ENCODE measurements at regions not wholly inside any gene's neighbourhood (a gene's known extent, or its start where the extent isn't known, plus 50 kb on each side); places are given as distances from the start of the nearest gene placed in this dataset.

- in situ Hi-C loops (cut with HindIII; ENCODE audit: low sequenced_read_pairs) = no loop called here
- H3K4me3 ChIP-seq (ENCODE audit: low read depth, low read length) = no peak overlapping the region
- TF ChIP-seq CTCF (IDR thresholded peaks at IDR 0.05; ENCODE audit: low read depth, low read length, missing control alignments) = no peak
- DNase-seq (ENCODE audit: low read depth) = no peak
These were observed 139.1 kb downstream of the DLL1 start for GRCh38 chr6:170151804-170152123.

GRCh38 chr6:170151321-170151771 is 139.5 kb downstream of the DLL1 start:
- in situ Hi-C loops (cut with HindIII; ENCODE audit: low sequenced_read_pairs) = no loop called here
- no peak for DNase-seq (ENCODE audit: low read depth)
- no peak overlapping the region for H3K4me3 ChIP-seq (ENCODE audit: low read depth, low read length)
- TF ChIP-seq CTCF (IDR thresholded peaks at IDR 0.05; ENCODE audit: low read depth, low read length, missing control alignments) = no peak

DNA sequence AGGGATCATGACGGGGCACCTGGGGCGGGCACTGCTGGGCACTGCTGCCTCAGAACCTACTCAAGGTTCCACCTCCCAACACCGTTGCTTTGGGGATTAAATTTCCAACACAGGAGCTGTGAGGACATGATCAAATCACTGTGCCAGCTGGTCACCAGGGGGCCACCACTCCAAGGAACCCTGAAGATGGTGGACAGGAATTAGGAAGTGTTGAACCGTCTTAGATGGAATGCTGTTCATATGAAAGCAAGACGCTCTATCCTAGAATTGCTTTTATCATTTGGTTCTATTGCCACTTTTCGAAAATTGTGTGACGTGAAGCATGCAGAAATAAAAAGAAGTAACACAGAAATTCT is 140.3 kb downstream of the DLL1 start:
- in situ Hi-C loops (cut with HindIII; ENCODE audit: low sequenced_read_pairs) = no loop called here
- no peak for TF ChIP-seq CTCF (IDR thresholded peaks at IDR 0.05; ENCODE audit: low read depth, low read length, missing control alignments)
- H3K4me3 ChIP-seq (ENCODE audit: low read depth, low read length) = no peak overlapping the region
- DNase-seq (ENCODE audit: low read depth) = no peak

DNA sequence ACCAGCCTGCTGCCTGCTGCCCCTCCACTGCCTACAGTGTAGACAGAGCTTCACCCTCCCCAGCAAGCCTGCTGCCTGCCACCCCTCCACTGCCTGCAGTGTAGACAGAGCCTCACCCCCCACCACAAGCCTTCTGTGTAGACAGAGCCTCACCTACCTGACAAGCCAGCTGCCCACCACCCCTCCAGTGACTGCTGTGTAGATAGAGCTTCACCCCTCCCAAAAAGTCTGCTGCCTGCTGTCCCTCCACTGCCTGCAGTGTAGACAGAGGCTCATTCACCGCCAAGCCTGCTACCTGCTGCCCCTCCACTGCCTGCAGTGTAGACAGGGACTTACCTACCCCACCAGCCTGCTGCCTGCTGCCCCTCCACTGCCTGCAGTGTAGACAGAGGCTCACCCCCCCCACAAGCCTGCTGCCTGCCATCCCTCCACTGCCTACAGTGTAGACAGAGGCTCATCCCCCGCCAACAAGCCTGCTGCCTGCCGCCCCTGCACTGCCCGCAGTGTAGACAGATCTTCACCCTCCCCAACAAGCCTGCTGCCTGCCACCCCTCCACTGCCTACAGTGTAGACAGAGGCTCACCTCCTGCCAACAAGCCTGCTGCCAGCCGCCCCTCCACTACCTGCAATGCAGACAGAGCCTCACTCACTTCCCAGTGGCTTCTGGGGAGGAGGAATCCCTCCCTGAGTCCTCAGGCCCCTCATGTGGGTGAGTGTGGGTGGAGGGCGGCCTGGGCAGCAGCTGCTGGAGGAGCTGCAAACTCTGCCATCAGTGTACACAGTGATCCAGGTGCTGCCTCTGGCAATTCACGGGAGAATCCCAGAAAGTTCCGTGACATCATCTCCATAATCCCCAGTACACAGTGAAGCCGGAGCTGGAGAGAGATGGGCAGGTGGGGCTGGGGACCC is 140.9 kb downstream of the DLL1 start:
- no peak overlapping the region for H3K4me3 ChIP-seq (ENCODE audit: low read depth, low read length)
- no peak for DNase-seq (ENCODE audit: low read depth)
- in situ Hi-C loops (cut with HindIII; ENCODE audit: low sequenced_read_pairs) = loop anchor here (25.0 kb wide), 1 partner anchor 313 kb away; no protein-coding TSS in a partner anchor
- no peak for TF ChIP-seq CTCF (IDR thresholded peaks at IDR 0.05; ENCODE audit: low read depth, low read length, missing control alignments)

- TF ChIP-seq CTCF (IDR thresholded peaks at IDR 0.05; ENCODE audit: low read depth, low read length, missing control alignments) = no peak
- in situ Hi-C loops (cut with HindIII; ENCODE audit: low sequenced_read_pairs) = loop anchor here (25.0 kb wide), 1 partner anchor 312 kb away; no protein-coding TSS in a partner anchor
These were observed 142.0 kb downstream of the DLL1 start for GRCh38 chr6:170148709-170149470.

DNA sequence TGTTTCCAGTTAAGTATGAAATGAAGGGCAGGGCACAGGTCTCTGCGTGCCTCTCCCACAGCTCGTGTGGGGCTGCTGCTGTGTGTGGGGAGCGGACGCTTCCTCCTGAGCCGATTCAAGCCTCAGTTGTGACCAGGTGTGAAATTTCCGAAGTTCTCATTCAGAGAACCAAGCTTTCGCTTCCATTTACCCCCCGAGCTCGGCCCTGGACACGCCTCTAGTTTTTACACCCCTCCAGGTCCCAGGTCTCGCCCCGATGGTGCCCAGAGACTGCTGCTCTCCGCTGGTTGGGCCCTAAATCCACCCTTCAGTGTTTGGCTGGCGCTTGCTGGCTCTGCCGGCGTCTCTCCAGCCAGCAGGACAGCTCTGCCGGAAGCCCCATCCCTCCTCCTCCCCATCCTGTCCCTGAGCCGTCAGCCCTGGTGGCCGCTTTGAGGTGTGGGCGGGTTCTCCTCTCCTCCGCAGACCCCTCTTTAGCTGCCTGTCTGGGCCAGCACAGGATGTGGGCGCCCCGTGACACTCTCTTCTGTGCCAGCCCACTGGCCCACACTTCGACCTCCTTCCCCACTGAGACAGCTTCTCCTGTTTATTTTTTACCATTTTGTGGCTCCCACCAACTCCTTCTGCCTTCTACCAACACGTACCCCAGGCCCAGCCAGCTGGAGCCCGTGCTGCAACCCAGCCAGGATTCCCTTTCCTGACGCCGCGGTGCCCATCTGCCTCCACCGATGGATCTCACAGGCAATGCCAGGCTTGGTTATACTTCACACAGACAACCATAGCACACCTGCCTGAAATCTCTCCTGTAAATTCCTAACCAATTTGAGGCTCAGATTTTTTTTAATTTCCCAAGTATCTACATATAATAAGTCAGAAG is 142.8 kb downstream of the DLL1 start:
- in situ Hi-C loops (cut with HindIII; ENCODE audit: low sequenced_read_pairs) = loop anchor here (25.0 kb wide), 1 partner anchor 311 kb away; no protein-coding TSS in a partner anchor
- DNase-seq (ENCODE audit: low read depth) = no peak
- no peak overlapping the region for H3K4me3 ChIP-seq (ENCODE audit: low read depth, low read length)
- TF ChIP-seq CTCF (IDR thresholded peaks at IDR 0.05; ENCODE audit: low read depth, low read length, missing control alignments) = no peak

More at GRCh38 chr6:170148709-170149470, 142.0 kb downstream of the DLL1 start:
- no peak for DNase-seq (ENCODE audit: low read depth)
- no peak overlapping the region for H3K4me3 ChIP-seq (ENCODE audit: low read depth, low read length)

All from astrocyte of the cerebellum (primary cell).